ENCODE measurements at regions not wholly inside any gene's neighbourhood (a gene's known extent, or its start where the extent isn't known, plus 50 kb on each side); places are given as distances from the start of the nearest gene placed in this dataset.
"Not testable (repeated sequence)": the region's sequence is repeated elsewhere in the genome, so short reads cannot be mapped to it uniquely, and the experiment has no call there.

- dilution Hi-C loops (cut with MboI; ENCODE audit: extremely low pct_ligation_motif_present, low sequenced_read_pairs): no loop called here
- H3K27ac ChIP-seq (ENCODE audit: insufficient read depth, low read depth, low read length): no peak overlapping the region
- DNase-seq (ENCODE audit: low read depth, low spot score) (no peak), FAIRE-seq (no peak)
- POLR2A ChIA-PET: no interaction called here
- no peaks in the 10 kb centered on the region for H3K79me2 ChIP-seq (ENCODE audit: control insufficient read depth, insufficient read depth, low read length)
- TF ChIP-seq, protein P1, sequence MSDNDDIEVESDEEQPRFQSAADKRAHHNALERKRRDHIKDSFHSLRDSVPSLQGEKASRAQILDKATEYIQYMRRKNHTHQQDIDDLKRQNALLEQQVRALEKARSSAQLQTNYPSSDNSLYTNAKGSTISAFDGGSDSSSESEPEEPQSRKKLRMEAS (IDR thresholded peaks at IDR 0.05; ENCODE audit: insufficient read depth, insufficient read length): no peak
- no peak for TF ChIP-seq GATA2 (IDR thresholded peaks at IDR 0.05; ENCODE audit: insufficient read depth, insufficient read length, low read depth, low read length)
- TF ChIP-seq POLR2AphosphoS5 (IDR thresholded peaks at IDR 0.05; ENCODE audit: insufficient read depth, low read depth, low read length): no peak
- TF ChIP-seq EZH2 (IDR thresholded peaks at IDR 0.05; ENCODE audit: borderline replicate concordance, low read depth, low read length, severe bottlenecking): no peak
- no peak for TF ChIP-seq POLR2A (IDR thresholded peaks at IDR 0.05; ENCODE audit: low read depth, low read length)
- TF ChIP-seq JUN (IDR thresholded peaks at IDR 0.05; ENCODE audit: borderline replicate concordance, insufficient read depth, insufficient read length, low read depth): no peak
- no peak for TF ChIP-seq MYC (IDR thresholded peaks at IDR 0.05; ENCODE audit: low read depth, low read length)
- no peak for TF ChIP-seq FOS (IDR thresholded peaks at IDR 0.05; ENCODE audit: borderline replicate concordance, insufficient read depth, low read length)
- no peak for TF ChIP-seq CTCF (IDR thresholded peaks at IDR 0.05; ENCODE audit: extremely low read depth in 1 of 2, insufficient read depth in 1 of 2, low read depth in 1 of 2, low read length in 2 of 2)
- no peak overlapping the region for H2AFZ ChIP-seq (ENCODE audit: low read depth, low read length)
- no peak overlapping the region for H3K4me2 ChIP-seq (ENCODE audit: insufficient read depth, low read length)
- intact Hi-C loops (cut with micrococcal nuclease): no loop called here
- no peaks in the 10 kb centered on the region for H3K36me3 ChIP-seq (ENCODE audit: control insufficient read depth in 2 of 2, extremely low read depth in 1 of 2, insufficient read depth in 2 of 2, low read length in 2 of 2)
- H3K4me3 ChIP-seq (replicated peaks in 1 of 3; ENCODE audit: insufficient read depth in 1 of 3, low read depth in 1 of 3, low read length in 3 of 3): no peak overlapping the region
- H3K4me1 ChIP-seq (ENCODE audit: control insufficient read depth, extremely low read depth, insufficient read depth, low read length): no peaks in the 10 kb centered on the region
- no peak overlapping the region for H3K9ac ChIP-seq (replicated peaks; ENCODE audit: extremely low read depth, insufficient read depth, low read length)
- CTCF ChIA-PET: no interaction called here
- no TSS peak for BruUV-seq (replicated peaks)
- no peaks in the 10 kb centered on the region for H4K20me1 ChIP-seq (replicated peaks; ENCODE audit: control insufficient read depth, extremely low read depth, insufficient read depth, low read length)
- H3K27me3 ChIP-seq (ENCODE audit: control insufficient read depth in 2 of 2, insufficient read depth in 2 of 2, low read length in 2 of 2): no peaks in the 10 kb centered on the region
- H3K9me3 ChIP-seq (replicated peaks; ENCODE audit: control insufficient read depth, insufficient read depth, low read length): no peaks in the 10 kb centered on the region
- H3K9me1 ChIP-seq (replicated peaks; ENCODE audit: control insufficient read depth, extremely low read depth, insufficient read depth, low read length): no peaks in the 10 kb centered on the region
Measured at GRCh38 chr11:29224739-29225384, 792.0 kb downstream of the KCNA4 start.

- H3K4me3 ChIP-seq (replicated peaks in 1 of 3; ENCODE audit: insufficient read depth in 1 of 3, low read depth in 1 of 3, low read length in 3 of 3); H3K27ac ChIP-seq (ENCODE audit: insufficient read depth, low read depth, low read length); H3K36me3 ChIP-seq (ENCODE audit: control insufficient read depth in 2 of 2, extremely low read depth in 1 of 2, insufficient read depth in 2 of 2, low read length in 2 of 2); H3K9me1 ChIP-seq (replicated peaks; ENCODE audit: control insufficient read depth, extremely low read depth, insufficient read depth, low read length); H3K4me2 ChIP-seq (ENCODE audit: insufficient read depth, low read length); H3K27me3 ChIP-seq (ENCODE audit: control insufficient read depth in 2 of 2, insufficient read depth in 2 of 2, low read length in 2 of 2); H3K9me3 ChIP-seq (replicated peaks; ENCODE audit: control insufficient read depth, insufficient read depth, low read length); intact Hi-C loops (cut with micrococcal nuclease); H3K79me2 ChIP-seq (ENCODE audit: control insufficient read depth, insufficient read depth, low read length); FAIRE-seq; H4K20me1 ChIP-seq (replicated peaks; ENCODE audit: control insufficient read depth, extremely low read depth, insufficient read depth, low read length); H3K9ac ChIP-seq (replicated peaks; ENCODE audit: extremely low read depth, insufficient read depth, low read length); CTCF ChIA-PET; BruUV-seq (replicated peaks); POLR2A ChIA-PET; dilution Hi-C loops (cut with MboI; ENCODE audit: extremely low pct_ligation_motif_present, low sequenced_read_pairs); H2AFZ ChIP-seq (ENCODE audit: low read depth, low read length); H3K4me1 ChIP-seq (ENCODE audit: control insufficient read depth, extremely low read depth, insufficient read depth, low read length); DNase-seq (ENCODE audit: low read depth, low spot score): not testable (repeated sequence)
Measured at GRCh38 chr11:29219531-29219930, 797.3 kb downstream of the KCNA4 start.
